NT2/D1 (cell line): ENCODE measurements at regions not wholly inside any gene's neighbourhood (a gene's known extent, or its start where the extent isn't known, plus 50 kb on each side); places are given as distances from the start of the nearest gene placed in this dataset.

Experiments used
- YY1 ChIP-seq: IDR thresholded peaks from 2 replicates; pipeline ENCODE4 v1.6.1; 2011; ENCODE audit not compliant: insufficient read length, insufficient read depth
- ZNF274 ChIP-seq: IDR thresholded peaks from 2 replicates; pipeline ENCODE4 v1.6.1; 2011; ENCODE audit warnings: mild to moderate bottlenecking, low read depth, low read length

GRCh38 chr4:136471051-136471450, 1061.2 kb downstream of the PCDH18 start:
- TF ChIP-seq YY1 (no peak), ZNF274 (no peak)
